HG03354 (cell line): ENCODE measurements at regions not wholly inside any gene's neighbourhood (a gene's known extent, or its start where the extent isn't known, plus 50 kb on each side); places are given as distances from the start of the nearest gene placed in this dataset.

Experiments used
- ATAC-seq: cut with Tn5 transposase; IDR thresholded peaks from one replicate; pipeline ENCODE4 v1.9.1; 2021; ENCODE audit warnings: mild to moderate bottlenecking; ENCODE audit not compliant: unreplicated experiment, poor library complexity, severe bottlenecking

GRCh38 chr2:12176623-12177454, 430.4 kb downstream of the LPIN1 start:
- peak; percentile 95 for ATAC-seq

GRCh38 chr2:12177455-12178288, 431.2 kb downstream of the LPIN1 start:
- ATAC-seq: peak; percentile 66

GRCh38 chr2:12178289-12179080, 432.1 kb downstream of the LPIN1 start:
- no peak for ATAC-seq

- no peak for ATAC-seq
These were observed 433.6 kb downstream of the LPIN1 start for GRCh38 chr2:12180031-12180430.

GRCh38 chr2:12183032-12183645, 436.7 kb downstream of the LPIN1 start:
- no peak for ATAC-seq

- ATAC-seq: no peak
These were observed 446.3 kb downstream of the LPIN1 start for GRCh38 chr2:12192762-12193161.

GRCh38 chr2:12194968-12195367, 448.5 kb downstream of the LPIN1 start:
- ATAC-seq: no peak

- ATAC-seq: no peak
These were observed 450.1 kb downstream of the LPIN1 start for GRCh38 chr2:12196495-12196894.

- ATAC-seq: no peak
These were observed 450.7 kb downstream of the LPIN1 start for GRCh38 chr2:12197133-12197532.

GRCh38 chr2:12199491-12200211, 453.2 kb downstream of the LPIN1 start:
- no peak for ATAC-seq

GRCh38 chr2:12201369-12201768, 454.9 kb downstream of the LPIN1 start:
- ATAC-seq: no peak

- ATAC-seq: no peak
These were observed 456.1 kb downstream of the LPIN1 start for GRCh38 chr2:12202313-12203075.

- no peak for ATAC-seq
These were observed 457.1 kb downstream of the LPIN1 start for GRCh38 chr2:12203528-12203927.

GRCh38 chr2:12205086-12205485, 458.7 kb downstream of the LPIN1 start:
- no peak for ATAC-seq

GRCh38 chr2:12207491-12207890, 461.1 kb downstream of the LPIN1 start:
- no peak for ATAC-seq

- ATAC-seq: no peak
These were observed 463.8 kb downstream of the LPIN1 start for GRCh38 chr2:12210016-12210933.
